Breast epithelium (tissue), 4 donors: ENCODE measurements at regions not wholly inside any gene's neighbourhood (a gene's known extent, or its start where the extent isn't known, plus 50 kb on each side); places are given as distances from the start of the nearest gene placed in this dataset.
"Not testable (repeated sequence)": the region's sequence is repeated elsewhere in the genome, so short reads cannot be mapped to it uniquely, and the experiment has no call there.

ENCODE experiments used
- DNase-seq, 2 donors: peaks; one replicate each; pipeline ENCODE4 v3.0.0-alpha.2; 2019; ENCODE audit warnings: low spot score in 2 of 2
- H3K27ac ChIP-seq, 2 donors: fragments of 200-600 bp; sonication (generic) in 1 of 2; one replicate each; pipeline ENCODE4 v1.5.1; 2016 to 2019; ENCODE audit warnings: mild to moderate bottlenecking in 1 of 2
- H3K27me3 ChIP-seq, 2 donors: fragments of 200-600 bp; sonication (generic) in 1 of 2; one replicate each; pipeline versions ENCODE4 v1.5.1 to v1.6.0; 2017 to 2019; ENCODE audit warnings: control low read depth in 1 of 2, mild to moderate bottlenecking in 1 of 2
- H3K36me3 ChIP-seq: fragments of 200-600 bp; one replicate; pipeline ENCODE4 v1.5.1; 2019
- H3K4me1 ChIP-seq, 2 donors: fragments of 200-600 bp; sonication (generic); one replicate each; pipeline ENCODE4 v1.5.1; 2016 to 2019; ENCODE audit warnings: control low read depth in 1 of 2
- H3K4me3 ChIP-seq, 3 donors: fragments of 200-600 bp; sonication (generic); 1 replicate in 2 of 3; 2 replicates in 1 of 3; pipeline ENCODE4 v1.5.1; 2016 to 2019; ENCODE audit warnings: mild to moderate bottlenecking in 3 of 3, moderate library complexity in 2 of 3
- H3K9me3 ChIP-seq, 2 donors: fragments of 200-600 bp; sonication (generic) in 1 of 2; one replicate each; pipeline ENCODE4 v1.5.1; 2016 to 2019; ENCODE audit warnings: control low read depth in 1 of 2
- CTCF ChIP-seq, 3 donors: fragments of 450-650 bp; IDR thresholded peaks; one replicate each; pipeline ENCODE4 v1.5.1; 2016 to 2017; ENCODE audit warnings: antibody characterized with exemption in 3 of 3, mild to moderate bottlenecking in 3 of 3, moderate library complexity in 3 of 3
- POLR2A ChIP-seq: fragments of 450-650 bp; IDR thresholded peaks from one replicate; pipeline ENCODE4 v1.6.1; 2016; ENCODE audit warnings: antibody characterized with exemption, mild to moderate bottlenecking, moderate library complexity
- POLR2AphosphoS5 ChIP-seq, 3 donors: sonication (generic); formaldehyde crosslinking; IDR thresholded peaks; one replicate each; pipeline ENCODE4 v1.6.1; 2017; ENCODE audit warnings: antibody characterized with exemption in 3 of 3
- intact Hi-C: fragments of 100-400 bp; cut with DNase I; formaldehyde crosslinking; loops from one replicate; pipeline ENCODE4 v1.15.1; 2023; ENCODE audit warnings: low total_unique reads

- Histone ChIP-seq H3K27ac (no peak overlapping the region), H3K9me3 (no peaks in the 10 kb centered on the region), H3K36me3 (no peaks in the 10 kb centered on the region), H3K4me1 (no peaks in the 10 kb centered on the region), H3K4me3 (no peak overlapping the region), H3K27me3 (no peaks in the 10 kb centered on the region)
- TF ChIP-seq POLR2AphosphoS5 (IDR thresholded peaks at IDR 0.05) (no peak), CTCF (IDR thresholded peaks at IDR 0.05) (no peak), POLR2A (no peak)
- no peak for DNase-seq
- intact Hi-C loops: no loop called here
Observed at GRCh38 chr20:59101961-59102360, 59.4 kb upstream of the PRELID3B start.

GRCh38 chr20:59099864-59100263, 57.3 kb upstream of the PRELID3B start:
- DNase-seq, H3K4me1 ChIP-seq, H3K4me3 ChIP-seq, H3K36me3 ChIP-seq, H3K27ac ChIP-seq, intact Hi-C loops, H3K27me3 ChIP-seq, H3K9me3 ChIP-seq: not testable (repeated sequence)

GRCh38 chr20:59095140-59095539, 52.6 kb upstream of the PRELID3B start:
- H3K27me3 ChIP-seq: no peaks in the 10 kb centered on the region
- intact Hi-C loops: no loop called here
- no peak for DNase-seq
- H3K36me3 ChIP-seq: no peaks in the 10 kb centered on the region
- no peak overlapping the region for H3K27ac ChIP-seq
- H3K9me3 ChIP-seq: no peaks in the 10 kb centered on the region
- TF ChIP-seq CTCF (IDR thresholded peaks at IDR 0.05): no peak
- no peak for TF ChIP-seq POLR2AphosphoS5 (IDR thresholded peaks at IDR 0.05)
- H3K4me1 ChIP-seq: no peaks in the 10 kb centered on the region
- H3K4me3 ChIP-seq: no peak overlapping the region

GRCh38 chr20:59094576-59094975, 52.0 kb upstream of the PRELID3B start:
- TF ChIP-seq POLR2AphosphoS5 (IDR thresholded peaks at IDR 0.05): no peak
- intact Hi-C loops: loop anchor here (5.0 kb wide), 1 partner anchor 288 kb away; no protein-coding TSS in a partner anchor
- H3K4me3 ChIP-seq: no peak overlapping the region
- H3K4me1 ChIP-seq: no peaks in the 10 kb centered on the region
- H3K27me3 ChIP-seq: no peaks in the 10 kb centered on the region
- no peak overlapping the region for H3K27ac ChIP-seq
- H3K36me3 ChIP-seq: no peaks in the 10 kb centered on the region
- no peaks in the 10 kb centered on the region for H3K9me3 ChIP-seq
- DNase-seq: no peak
